ENCODE measurements at regions not wholly inside any gene's neighbourhood (a gene's known extent, or its start where the extent isn't known, plus 50 kb on each side); places are given as distances from the start of the nearest gene placed in this dataset.

- no peak for TF ChIP-seq REST (IDR thresholded peaks at IDR 0.05; ENCODE audit: unreplicated experiment)
- no peak for TF ChIP-seq JUNB (IDR thresholded peaks at IDR 0.05; ENCODE audit: unreplicated experiment)
- no peak for TF ChIP-seq ZNF331 (CRISPR knock-in tag; IDR thresholded peaks at IDR 0.05; ENCODE audit: low read depth)
- no peak for TF ChIP-seq EZH2 (IDR thresholded peaks at IDR 0.05; ENCODE audit: low read depth, unreplicated experiment)
- TF ChIP-seq POLR2AphosphoS5 (IDR thresholded peaks at IDR 0.05; ENCODE audit: low read depth), result no peak
- no peak for TF ChIP-seq ETS1 (IDR thresholded peaks at IDR 0.05)
- TF ChIP-seq STAT1 (IDR thresholded peaks at IDR 0.05; ENCODE audit: unreplicated experiment), result no peak
- TF ChIP-seq CREB1 (CRISPR knock-in tag; IDR thresholded peaks at IDR 0.05; ENCODE audit: low read depth), result peak; percentile 3; the same call in 1 of the 2 replicates
Observed at GRCh38 chr4:63901304-63901703, 507.9 kb downstream of the TECRL start (continued).

GRCh38 chr4:63898961-63899360 is 510.3 kb downstream of the TECRL start:
- H3K27me3 Mint-ChIP-seq (ENCODE audit: insufficient read depth, low read depth, poor library complexity), result peaks cover 4% of the 10 kb centered on the region
- no peak overlapping the region for H3K4me3 Mint-ChIP-seq
- Histone ChIP-seq H3K4me2 (no peak overlapping the region), H2AFZ (no peak overlapping the region), H3F3A (replicated peaks; ENCODE audit: low read depth) (no peaks in the 10 kb centered on the region), H3K27me3 (ENCODE audit: insufficient read depth) (peaks cover 32% of the 10 kb centered on the region), H3K9me2 (ENCODE audit: insufficient read depth) (no peaks in the 10 kb centered on the region), H4K20me1 (replicated peaks; ENCODE audit: insufficient read depth) (no peaks in the 10 kb centered on the region), H3K79me2 (replicated peaks; ENCODE audit: insufficient read depth) (no peaks in the 10 kb centered on the region), H3K27ac (ENCODE audit: low read depth) (no peak overlapping the region), H3K4me1 (ENCODE audit: insufficient read depth) (peaks cover 6% of the 10 kb centered on the region), H3K4me3 (no peak overlapping the region), H3K36me3 (ENCODE audit: insufficient read depth) (no peaks in the 10 kb centered on the region)
- DNase-seq (ENCODE audit: low spot score), result no peak
- no peak overlapping the region for H3K27ac Mint-ChIP-seq
- H3K4me1 Mint-ChIP-seq, result peaks cover 12% of the 10 kb centered on the region
- H3K36me3 Mint-ChIP-seq (ENCODE audit: low read depth), result no peaks in the 10 kb centered on the region
- ATAC-seq, result no peak
- H3K9me3 Mint-ChIP-seq, result no peaks in the 10 kb centered on the region; the same call in 2 of the 3 replicates
- TF ChIP-seq ZNF331 (CRISPR knock-in tag; IDR thresholded peaks at IDR 0.05; ENCODE audit: low read depth), result no peak
- no peak for TF ChIP-seq CTCF (conservative IDR thresholded peaks at IDR 0.05; ENCODE audit: low read depth in 2 of 2)
- TF ChIP-seq ETS1 (IDR thresholded peaks at IDR 0.05), result no peak
- TF ChIP-seq ZNF114 (CRISPR knock-in tag; IDR thresholded peaks at IDR 0.05), result no peak
- TF ChIP-seq STAT1 (IDR thresholded peaks at IDR 0.05; ENCODE audit: unreplicated experiment), result no peak
- no peak for TF ChIP-seq REST (IDR thresholded peaks at IDR 0.05; ENCODE audit: unreplicated experiment)
